Inflammatory macrophage (primary cell): ENCODE measurements at regions not wholly inside any gene's neighbourhood (a gene's known extent, or its start where the extent isn't known, plus 50 kb on each side); places are given as distances from the start of the nearest gene placed in this dataset.
"Not testable (repeated sequence)": the region's sequence is repeated elsewhere in the genome, so short reads cannot be mapped to it uniquely, and the experiment has no call there.

Source experiments
- DNase-seq, 2 donors: peaks; one replicate each; pipeline ENCODE4 v3.0.0-alpha.2; 2020 to 2022

- no peak for DNase-seq
Observed at GRCh38 chr2:34147780-34148179, 548.7 kb upstream of the FAM98A start.

GRCh38 chr2:34143149-34143548 lies 544.0 kb upstream of the FAM98A start:
- no peak for DNase-seq

- not testable (repeated sequence) for DNase-seq
Observed at GRCh38 chr2:34142531-34143008, 543.5 kb upstream of the FAM98A start.

GRCh38 chr2:34133065-34133464 lies 534.0 kb upstream of the FAM98A start:
- not testable (repeated sequence) for DNase-seq

GRCh38 chr2:34126279-34126678 lies 527.2 kb upstream of the FAM98A start:
- no peak for DNase-seq

GRCh38 chr2:34123996-34124785 lies 525.1 kb upstream of the FAM98A start:
- DNase-seq: no peak

GRCh38 chr2:34121076-34121475 lies 522.0 kb upstream of the FAM98A start:
- no peak for DNase-seq

- no peak for DNase-seq
Observed at GRCh38 chr2:34115076-34115475, 516.0 kb upstream of the FAM98A start.

- DNase-seq: no peak
Observed at GRCh38 chr2:34112161-34112560, 513.1 kb upstream of the FAM98A start.

GRCh38 chr2:34110392-34110791 lies 511.3 kb upstream of the FAM98A start:
- no peak for DNase-seq

- DNase-seq: no peak
Observed at GRCh38 chr2:34107811-34108210, 508.7 kb upstream of the FAM98A start.

GRCh38 chr2:34105006-34105767 lies 506.1 kb upstream of the FAM98A start:
- DNase-seq: no peak

GRCh38 chr2:34104601-34105000 lies 505.5 kb upstream of the FAM98A start:
- DNase-seq: no peak

GRCh38 chr2:34103437-34103836 lies 504.3 kb upstream of the FAM98A start:
- no peak for DNase-seq

- DNase-seq: no peak
Observed at GRCh38 chr2:34102339-34102738, 503.2 kb upstream of the FAM98A start.

- no peak for DNase-seq
Observed at GRCh38 chr2:34099377-34099776, 500.3 kb upstream of the FAM98A start.

- DNase-seq: no peak
Observed at GRCh38 chr2:34098256-34098655, 499.2 kb upstream of the FAM98A start.

- peak; percentile 52 to 57 for DNase-seq
Observed at GRCh38 chr2:34096562-34097171, 497.6 kb upstream of the FAM98A start.

- no peak for DNase-seq
Observed at GRCh38 chr2:34093790-34094189, 494.7 kb upstream of the FAM98A start.

GRCh38 chr2:34070196-34070595 lies 471.1 kb upstream of the FAM98A start:
- DNase-seq: no peak

- DNase-seq: no peak
Observed at GRCh38 chr2:34069604-34070003, 470.5 kb upstream of the FAM98A start.

GRCh38 chr2:34050413-34050812 lies 451.3 kb upstream of the FAM98A start:
- DNase-seq: no peak

- no peak for DNase-seq
Observed at GRCh38 chr2:34045101-34045655, 446.1 kb upstream of the FAM98A start.
